Fibroblast of pulmonary artery (primary cell): ENCODE measurements at regions not wholly inside any gene's neighbourhood (a gene's known extent, or its start where the extent isn't known, plus 50 kb on each side); places are given as distances from the start of the nearest gene placed in this dataset.

ENCODE experiments used
- DNase-seq: peaks from one replicate; pipeline ENCODE4 v3.0.0-alpha.2; 2010; ENCODE audit warnings: low read depth
- H3K4me3 ChIP-seq: replicated peaks from 2 replicates; pipeline ENCODE4 v1.5.1; 2011; ENCODE audit warnings: low read depth, mild to moderate bottlenecking, control low read depth, low read length, moderate library complexity
- TF ChIP-seq, protein P1 (sequence below): IDR thresholded peaks from 2 replicates; pipeline ENCODE4 v1.5.1; 2011; ENCODE audit warnings: mild to moderate bottlenecking, control low read depth, low read length, inconsistent platforms; ENCODE audit errors: missing control alignments

DNA sequence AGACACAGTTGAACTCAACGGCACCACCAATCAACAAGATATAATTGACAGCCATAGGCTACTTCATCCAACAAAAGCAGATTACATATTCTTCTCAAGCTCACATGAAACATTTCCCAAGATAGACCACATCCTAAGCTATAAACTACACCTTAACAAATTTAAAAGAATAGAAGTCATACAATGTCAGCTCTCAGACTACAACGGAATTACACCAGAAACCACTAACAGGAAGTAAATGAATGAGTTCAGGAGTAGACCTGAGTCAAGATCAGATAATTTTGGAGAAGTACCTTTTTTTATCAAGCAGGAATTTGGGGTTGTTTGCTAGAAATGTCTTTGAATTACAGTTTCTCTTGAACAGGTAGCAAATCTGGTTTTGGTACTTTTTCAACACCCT is 237.8 kb downstream of the TBX18 start:
- no peak overlapping the region for H3K4me3 ChIP-seq
- TF ChIP-seq, protein P1, sequence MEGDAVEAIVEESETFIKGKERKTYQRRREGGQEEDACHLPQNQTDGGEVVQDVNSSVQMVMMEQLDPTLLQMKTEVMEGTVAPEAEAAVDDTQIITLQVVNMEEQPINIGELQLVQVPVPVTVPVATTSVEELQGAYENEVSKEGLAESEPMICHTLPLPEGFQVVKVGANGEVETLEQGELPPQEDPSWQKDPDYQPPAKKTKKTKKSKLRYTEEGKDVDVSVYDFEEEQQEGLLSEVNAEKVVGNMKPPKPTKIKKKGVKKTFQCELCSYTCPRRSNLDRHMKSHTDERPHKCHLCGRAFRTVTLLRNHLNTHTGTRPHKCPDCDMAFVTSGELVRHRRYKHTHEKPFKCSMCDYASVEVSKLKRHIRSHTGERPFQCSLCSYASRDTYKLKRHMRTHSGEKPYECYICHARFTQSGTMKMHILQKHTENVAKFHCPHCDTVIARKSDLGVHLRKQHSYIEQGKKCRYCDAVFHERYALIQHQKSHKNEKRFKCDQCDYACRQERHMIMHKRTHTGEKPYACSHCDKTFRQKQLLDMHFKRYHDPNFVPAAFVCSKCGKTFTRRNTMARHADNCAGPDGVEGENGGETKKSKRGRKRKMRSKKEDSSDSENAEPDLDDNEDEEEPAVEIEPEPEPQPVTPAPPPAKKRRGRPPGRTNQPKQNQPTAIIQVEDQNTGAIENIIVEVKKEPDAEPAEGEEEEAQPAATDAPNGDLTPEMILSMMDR: no peak
- DNase-seq: no peak

DNA sequence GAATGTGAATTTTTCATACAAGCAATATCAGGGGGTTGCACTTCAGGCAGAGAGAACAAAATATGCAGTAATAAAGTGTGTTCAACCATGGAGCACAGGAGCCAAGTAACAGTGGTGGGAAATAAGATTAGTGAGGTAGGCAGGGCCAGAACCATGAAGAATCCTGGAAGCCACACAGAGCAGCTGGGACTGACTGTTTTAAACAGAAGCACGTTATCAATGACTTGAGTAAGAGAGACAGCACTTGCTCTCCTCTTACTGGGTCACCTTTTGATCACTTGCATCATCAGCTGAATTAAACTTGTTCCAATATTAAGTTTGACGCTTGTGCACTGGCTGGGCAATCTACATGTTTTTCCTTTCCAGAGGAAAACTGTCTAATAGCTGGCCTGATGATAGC is 238.5 kb downstream of the TBX18 start:
- no peak overlapping the region for H3K4me3 ChIP-seq
- TF ChIP-seq, protein P1: no peak

DNA sequence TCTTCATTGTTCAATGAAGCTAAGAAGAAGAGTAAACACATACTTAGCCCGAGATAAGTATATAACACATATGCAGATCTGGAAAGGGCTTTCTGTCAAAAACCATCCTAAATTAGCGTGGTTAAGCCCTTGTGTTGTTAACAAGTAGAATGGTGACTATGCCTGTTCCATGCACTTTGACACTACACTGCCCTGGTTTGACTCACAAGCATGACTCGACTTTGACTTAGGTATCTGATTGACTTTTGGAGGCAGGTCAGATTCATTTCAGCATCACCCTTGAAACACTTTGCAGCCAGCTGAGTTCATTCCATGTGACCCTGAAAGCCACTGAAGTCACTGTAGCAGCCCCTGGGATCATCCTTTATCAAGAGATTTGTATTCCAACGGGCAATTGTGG is 239.8 kb downstream of the TBX18 start:
- no peak overlapping the region for H3K4me3 ChIP-seq
- DNase-seq: no peak
- TF ChIP-seq, protein P1: no peak

More for the DNA sequence above, 238.5 kb downstream of the TBX18 start:
- DNase-seq: no peak

DNA sequence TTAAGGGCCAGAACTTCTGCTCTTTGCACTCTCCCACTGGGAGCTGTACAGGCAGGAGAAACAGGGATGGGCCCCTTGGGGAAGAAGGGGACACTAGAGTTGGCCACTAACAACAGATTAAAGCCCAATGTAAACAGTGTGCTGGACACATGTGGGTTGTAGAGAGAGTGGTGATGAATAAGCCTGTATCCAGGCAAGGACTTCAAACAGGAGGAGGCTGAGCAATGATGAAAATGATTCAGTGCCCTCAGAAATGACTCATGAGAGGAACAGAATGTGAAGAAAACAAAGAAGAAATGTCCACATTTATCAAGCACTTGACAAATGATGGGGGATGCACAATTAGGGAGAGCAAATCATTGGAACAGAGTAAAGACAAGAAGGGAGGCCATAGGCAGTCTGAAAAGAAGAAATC is 242.3 kb downstream of the TBX18 start:
- no peak overlapping the region for H3K4me3 ChIP-seq
- TF ChIP-seq, protein P1: no peak
- peak; percentile 89 for DNase-seq

DNA sequence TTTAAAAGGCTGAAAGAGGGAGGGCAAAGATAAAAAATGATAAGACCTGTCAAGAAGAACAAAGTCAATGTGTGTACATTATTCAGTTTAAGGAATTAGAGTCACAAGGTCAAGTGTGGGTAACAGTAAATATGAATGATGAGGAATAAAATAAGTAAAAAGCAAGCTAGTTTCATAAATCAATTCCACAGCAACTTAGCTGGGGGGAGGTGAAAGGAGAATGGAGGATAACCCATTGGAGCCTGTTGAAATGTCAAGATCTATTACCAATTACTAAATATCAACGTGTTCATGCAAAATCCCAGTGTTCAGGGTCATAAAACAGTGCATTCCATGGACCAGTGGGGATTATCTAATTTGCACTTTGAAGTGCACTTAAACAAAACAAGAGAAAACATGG is 242.9 kb downstream of the TBX18 start:
- TF ChIP-seq, protein P1: no peak
- H3K4me3 ChIP-seq: no peak overlapping the region
- no peak for DNase-seq

DNA sequence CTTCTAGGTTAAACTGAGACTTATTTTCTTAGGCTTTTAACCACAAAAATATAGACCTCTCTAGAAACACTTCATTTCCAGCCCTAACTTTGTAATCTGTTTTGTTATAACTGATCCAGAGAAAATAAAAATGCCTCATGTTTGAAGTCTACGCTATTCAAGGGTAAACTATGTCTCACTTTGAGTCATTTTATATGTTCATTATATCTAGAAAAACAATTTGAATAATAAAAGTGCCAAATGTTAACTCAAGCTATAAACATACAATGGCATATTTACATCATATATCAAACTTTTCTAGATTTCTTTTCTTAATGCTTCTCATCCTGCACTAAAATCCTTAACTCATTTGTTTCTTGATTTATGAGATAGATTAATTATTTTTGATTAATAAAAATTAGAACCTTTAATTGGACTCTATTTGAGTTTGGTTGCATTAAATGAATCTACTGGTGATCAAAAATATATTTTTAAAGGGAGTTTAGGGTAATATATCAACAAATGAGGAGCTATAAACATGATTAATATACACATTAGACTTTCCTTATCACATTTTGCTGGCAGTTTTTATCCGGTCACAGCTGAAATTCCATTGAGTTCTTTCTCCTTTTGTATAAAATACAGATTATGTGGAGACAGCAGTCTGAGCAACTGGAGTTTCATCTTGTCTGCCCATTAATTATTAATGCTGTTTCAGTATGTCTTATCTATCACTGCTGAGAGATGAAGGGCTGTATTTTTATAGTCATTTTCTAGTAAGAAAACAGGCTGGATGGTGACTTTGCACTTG is 246.5 kb downstream of the TBX18 start:
- H3K4me3 ChIP-seq: no peak overlapping the region
- TF ChIP-seq, protein P1: no peak
- DNase-seq: no peak

DNA sequence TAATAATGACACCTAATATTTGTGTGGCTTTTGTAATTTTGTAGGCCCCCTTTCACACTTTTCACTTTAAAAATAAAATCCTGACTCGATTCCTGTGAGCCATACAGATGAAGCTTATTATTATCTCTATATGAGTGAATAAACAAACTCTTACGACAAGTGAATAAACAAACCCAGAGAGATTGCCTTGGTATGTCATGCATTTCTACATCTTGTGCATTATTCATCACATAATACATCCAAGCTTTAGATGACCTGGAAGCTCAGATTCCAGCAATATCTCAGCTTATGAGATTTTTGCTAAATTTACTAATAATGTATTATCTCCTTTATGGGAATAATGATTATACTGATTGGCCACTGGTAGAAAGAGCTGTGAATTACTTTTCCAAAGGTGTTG is 248.2 kb downstream of the TBX18 start:
- no peak for DNase-seq
- no peak overlapping the region for H3K4me3 ChIP-seq
- TF ChIP-seq, protein P1: no peak
